NCI-H524 (cell line): ENCODE measurements at regions not wholly inside any gene's neighbourhood (a gene's known extent, or its start where the extent isn't known, plus 50 kb on each side); places are given as distances from the start of the nearest gene placed in this dataset.
"Not testable (repeated sequence)": the region's sequence is repeated elsewhere in the genome, so short reads cannot be mapped to it uniquely, and the experiment has no call there.

Source experiments
- DNase-seq, 2 experiments: peaks; one replicate each; lab custom pipeline; 2025; lab: John Stamatoyannopoulos, UW

DNA sequence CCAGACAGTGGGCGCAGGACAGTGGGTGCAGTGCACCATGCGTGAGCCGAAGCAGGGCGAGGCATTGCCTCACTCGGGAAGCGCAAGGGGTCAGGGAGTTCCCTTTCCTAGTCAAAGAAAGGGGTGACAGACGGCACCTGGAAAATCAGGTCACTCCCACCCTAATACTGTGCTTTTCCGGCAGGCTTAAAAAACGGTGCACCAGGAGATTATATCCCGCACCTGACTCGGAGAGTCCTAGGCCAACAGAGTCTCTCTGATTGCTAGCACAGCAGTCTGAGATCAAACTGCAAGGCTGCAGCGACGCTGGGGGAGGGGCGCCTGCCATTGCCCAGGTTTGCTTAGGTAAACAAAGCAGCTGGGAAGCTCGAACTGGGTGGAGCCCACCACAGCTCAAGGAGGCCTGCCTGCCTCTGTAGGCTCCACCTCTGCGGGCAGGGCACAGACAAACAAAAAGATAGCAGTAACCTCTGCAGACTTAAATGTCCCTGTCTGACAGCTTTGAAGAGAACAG is 116.4 kb downstream of the CXCL12 start:
- not testable (repeated sequence) for DNase-seq

DNA sequence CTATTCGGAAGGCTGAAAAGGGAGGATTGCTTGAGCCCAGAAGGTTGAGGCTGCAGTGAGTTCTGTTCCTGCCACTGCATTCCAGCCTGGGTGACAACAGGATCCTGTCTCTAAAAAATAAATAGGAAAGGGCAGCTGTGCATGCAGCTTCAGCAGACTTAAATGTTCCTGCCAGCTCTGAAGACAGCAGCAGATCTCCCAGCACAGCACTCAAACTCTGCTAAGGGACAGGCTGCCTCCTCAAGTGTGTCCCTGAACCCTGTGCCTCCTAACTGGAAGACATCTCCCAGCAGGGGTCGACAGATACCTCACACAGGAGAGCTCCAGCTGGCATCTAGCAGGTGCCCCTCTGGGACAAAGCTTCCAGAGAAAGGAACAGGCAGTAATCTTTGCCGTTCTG is 117.9 kb downstream of the CXCL12 start:
- DNase-seq, result no peak

DNA sequence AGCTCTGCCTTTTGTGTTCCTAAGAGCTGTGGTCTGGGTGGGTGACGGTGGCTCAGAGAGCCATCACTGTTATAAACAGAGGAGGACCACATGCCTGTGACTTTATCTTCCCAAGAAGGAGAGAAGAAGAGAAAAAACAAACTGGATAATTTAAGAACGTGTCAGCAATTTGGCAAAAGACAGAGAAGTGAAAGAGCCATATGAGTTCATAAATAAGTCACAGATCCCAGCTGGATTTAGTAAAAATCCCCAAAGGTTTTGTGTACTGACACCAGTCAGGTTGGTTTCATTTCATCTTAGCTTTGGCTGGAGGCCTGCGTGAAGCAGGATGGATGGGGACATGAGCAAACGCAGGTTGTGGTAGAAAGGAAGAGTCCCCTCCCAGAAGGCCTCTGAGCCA is 120.7 kb downstream of the CXCL12 start:
- DNase-seq, result no peak

DNA sequence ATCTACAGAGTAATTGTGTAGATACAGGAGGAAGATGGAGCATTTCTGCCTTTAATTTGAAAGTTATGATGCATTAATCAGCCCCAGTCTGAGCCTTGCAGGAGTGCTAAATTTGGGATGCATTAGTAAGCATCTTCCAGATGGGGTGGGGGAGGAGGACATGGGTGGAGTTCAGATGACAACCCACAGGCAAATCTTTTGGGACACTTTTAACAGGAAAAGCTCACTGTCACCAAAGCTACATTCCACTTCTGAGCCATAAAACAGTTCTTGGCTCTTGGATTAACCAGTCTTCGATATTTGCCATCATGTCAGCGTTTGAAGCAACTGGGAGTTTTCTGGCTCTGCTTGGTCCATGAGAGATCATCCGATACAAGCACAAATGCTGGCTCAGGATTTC is 121.1 kb downstream of the CXCL12 start:
- DNase-seq, result no peak

DNA sequence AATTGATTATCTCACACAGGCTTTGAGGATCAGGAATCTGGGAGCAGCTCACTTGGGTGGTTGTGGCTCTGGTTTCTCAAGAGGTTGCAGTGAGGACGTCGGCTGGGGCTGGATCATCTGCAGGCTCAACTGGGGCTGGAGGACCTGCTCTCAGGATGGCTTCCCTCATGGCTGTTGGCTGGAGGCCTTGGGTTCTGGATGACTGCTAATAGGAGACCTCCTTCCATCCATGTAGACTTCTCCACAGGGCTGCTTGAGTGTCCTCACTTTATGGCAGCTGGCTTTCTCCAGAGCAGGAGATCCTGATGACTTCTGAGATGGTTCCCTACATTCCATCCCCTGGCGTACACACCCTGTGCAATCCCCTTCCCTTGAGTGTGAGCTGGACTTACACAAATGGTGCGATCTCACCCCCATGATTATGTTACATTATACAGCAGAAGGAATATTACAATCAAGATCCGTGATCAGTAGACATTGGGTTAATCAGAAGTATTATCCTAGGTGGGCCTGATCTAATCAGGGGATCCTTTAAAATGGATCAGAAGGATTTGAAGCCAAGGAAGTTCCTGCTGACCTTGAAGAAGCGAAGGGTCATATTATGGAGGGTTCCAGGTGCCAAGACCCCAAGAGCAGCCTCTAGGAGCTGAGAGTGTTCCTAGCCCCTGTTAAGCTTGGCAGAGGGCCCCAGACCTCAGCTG is 122.2 kb downstream of the CXCL12 start:
- DNase-seq, result no peak

- no peak for DNase-seq
Measured at GRCh38 chr10:44261710-44262455, 123.0 kb downstream of the CXCL12 start.

DNA sequence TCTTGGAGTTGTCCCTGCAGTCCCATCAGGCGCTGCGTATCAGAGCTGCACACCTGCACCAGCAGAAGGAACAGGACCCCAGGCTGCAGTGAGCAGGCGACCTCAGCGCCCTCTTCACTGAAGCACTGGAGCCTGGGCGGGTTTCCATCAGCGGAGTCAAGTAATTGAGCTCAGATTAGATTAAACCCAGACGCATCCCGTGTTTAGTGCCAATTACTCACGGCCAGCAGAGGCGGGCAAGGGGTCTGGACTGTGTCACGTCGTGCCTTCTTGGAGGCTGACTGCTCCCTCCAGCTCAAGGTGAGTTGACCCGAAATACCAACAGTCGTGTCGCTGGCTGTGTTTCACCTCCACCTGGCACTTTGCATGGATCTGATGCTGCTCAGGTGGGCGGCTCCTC is 123.6 kb downstream of the CXCL12 start:
- DNase-seq, result no peak

GRCh38 chr10:44260286-44260928 is 124.5 kb downstream of the CXCL12 start:
- DNase-seq, result no peak

DNA sequence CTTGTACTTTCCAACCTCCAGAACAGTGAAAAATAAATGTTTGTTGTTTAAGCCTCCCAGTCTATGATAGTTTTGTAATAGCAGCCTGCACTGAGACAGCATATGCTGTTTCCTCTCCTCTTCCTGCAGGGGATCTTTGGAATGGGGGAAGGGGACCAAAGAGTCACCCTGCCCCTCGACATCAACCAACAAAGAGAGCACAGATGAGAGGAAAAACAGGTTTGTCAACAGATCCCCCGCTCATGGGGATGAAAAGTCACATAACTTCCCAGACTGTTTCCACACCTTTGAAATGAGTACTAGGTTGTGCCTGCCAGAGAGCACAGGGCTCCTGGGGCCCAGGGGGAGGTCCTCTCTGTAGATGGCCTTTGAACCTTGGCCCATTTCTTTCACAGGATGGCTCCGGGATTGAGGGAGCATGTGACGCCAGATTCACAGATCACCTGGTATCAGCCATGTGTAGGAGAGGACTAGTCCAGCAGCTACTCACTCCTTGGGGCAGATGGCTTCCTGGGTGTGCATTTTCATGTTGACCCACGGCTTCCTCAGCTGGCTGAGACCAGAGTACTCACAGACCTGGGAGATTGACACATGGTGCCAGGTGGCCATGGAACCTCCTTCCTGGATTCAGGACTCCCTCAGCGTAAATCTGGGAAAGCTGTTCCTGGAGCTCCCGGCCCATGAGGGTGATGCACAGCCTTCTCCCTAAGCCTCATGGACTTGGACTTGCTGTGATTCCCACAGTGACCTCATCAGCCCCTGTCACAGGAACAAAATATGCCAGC is 125.6 kb downstream of the CXCL12 start:
- no peak for DNase-seq

GRCh38 chr10:44258460-44259089 is 126.3 kb downstream of the CXCL12 start:
- no peak for DNase-seq

- no peak for DNase-seq
Measured at GRCh38 chr10:44258019-44258418, 126.9 kb downstream of the CXCL12 start.

DNA sequence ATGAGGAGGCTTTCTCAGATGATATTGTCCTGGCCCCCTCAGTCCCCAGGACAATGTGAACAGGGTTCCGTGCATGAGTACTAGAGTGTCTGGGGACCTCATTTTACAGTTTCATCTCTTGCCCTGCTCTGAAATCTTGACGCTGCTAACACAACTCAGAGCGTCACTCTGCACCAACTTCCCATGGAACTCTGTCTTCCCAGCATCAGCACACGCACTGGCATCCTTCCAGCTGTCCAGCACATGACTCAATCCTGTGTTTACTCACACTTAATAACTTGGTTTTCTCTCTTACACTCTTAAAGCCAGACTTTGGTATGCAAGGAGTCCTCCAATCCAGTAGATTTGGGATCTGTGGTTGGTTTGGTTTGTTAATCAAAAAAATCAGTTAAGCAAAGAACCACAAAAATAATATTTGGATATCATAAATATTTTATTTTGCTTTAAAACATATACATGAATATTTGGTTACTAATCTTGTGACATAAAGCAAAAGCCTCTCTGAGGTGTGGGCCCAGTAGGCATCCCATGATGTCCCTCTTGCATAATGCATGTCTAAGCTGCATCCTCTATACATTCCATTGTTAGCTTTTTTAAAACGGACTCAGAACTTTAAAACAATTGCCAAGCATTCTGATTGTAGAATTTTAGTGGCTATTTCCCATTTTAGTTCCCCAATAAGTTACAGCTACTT is 131.0 kb downstream of the CXCL12 start:
- no peak for DNase-seq

GRCh38 chr10:44252631-44253030 is 132.3 kb downstream of the CXCL12 start:
- DNase-seq, result not testable (repeated sequence)

GRCh38 chr10:44249933-44250332 is 135.0 kb downstream of the CXCL12 start:
- DNase-seq, result not testable (repeated sequence)

GRCh38 chr10:44249490-44249889 is 135.4 kb downstream of the CXCL12 start:
- DNase-seq, result no peak

DNA sequence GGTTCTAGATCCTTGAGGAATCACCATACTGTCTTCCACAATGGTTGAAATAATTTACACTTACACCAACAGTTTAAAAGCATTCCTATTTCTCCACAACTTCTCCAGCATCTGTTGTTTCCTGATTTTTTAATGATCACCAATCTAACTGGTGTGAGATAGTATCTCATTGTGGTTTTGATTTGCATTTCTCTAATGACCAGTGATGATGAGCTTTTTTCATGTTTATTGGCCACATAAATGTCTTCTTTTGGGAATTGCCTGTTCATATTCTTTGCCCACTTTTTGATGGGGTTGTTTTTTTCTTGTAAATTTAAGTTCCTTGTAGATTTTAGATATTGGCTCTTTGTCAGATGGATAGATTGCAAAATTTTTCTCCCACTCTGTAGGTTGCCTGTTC is 138.2 kb downstream of the CXCL12 start:
- DNase-seq, result not testable (repeated sequence)

DNA sequence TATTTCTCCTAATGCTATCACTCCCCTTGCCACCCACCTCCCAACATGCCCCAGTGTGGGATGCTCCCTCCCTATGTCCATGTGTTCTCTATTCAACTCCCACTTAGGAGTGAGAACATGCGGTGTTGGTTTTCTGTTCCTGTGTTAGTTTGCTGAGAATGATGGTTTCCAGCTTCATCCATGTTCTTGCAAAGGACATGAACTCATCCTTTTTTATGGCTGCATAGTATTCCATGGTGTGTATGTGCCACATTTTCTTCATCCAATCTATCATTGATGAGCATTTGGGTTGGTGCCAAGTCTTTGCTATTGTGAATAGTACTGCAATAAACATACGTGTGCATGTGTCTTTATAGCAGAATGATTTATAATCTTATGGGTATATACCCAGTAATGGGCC is 138.6 kb downstream of the CXCL12 start:
- not testable (repeated sequence) for DNase-seq

GRCh38 chr10:44245601-44245938 is 139.3 kb downstream of the CXCL12 start:
- no peak for DNase-seq

DNA sequence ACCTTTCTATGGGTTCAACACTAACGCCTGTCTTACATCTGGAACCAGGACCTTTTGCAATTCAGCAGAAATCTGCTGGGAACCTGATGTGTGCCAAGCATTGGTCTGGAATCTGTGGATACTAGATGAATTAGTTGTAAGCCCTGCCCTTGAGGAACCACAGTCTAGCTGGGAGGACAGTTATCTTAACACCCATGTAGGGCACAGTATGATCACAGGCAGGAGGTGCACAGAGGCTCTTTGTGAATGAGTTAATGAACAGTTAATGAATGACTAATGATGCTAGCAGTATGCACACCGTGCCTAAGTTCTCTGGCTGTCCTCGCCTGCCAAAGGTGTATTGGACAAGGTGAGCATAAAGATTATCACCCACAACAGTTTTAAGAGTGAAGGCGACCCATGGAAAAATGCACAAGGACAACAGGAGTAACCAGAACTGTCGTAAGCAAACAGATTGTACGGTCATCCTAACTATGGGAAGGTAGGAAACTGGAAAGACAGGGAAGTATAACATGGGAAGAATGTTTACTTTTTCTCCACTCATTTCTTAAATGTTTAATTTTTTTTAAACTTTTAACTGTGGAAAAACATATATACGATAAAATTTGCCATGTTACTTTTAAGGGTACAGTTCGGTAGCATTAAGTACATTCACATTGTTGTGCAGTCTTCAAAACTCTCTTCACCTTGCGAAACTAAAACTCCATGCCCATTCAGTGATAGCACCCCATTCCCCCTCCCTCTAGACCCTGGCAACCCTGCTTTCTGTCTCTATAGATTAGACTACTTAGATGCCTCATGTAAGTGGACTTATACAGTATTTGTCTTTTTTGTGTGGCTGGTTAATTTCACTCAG is 139.9 kb downstream of the CXCL12 start:
- DNase-seq, result no peak

GRCh38 chr10:44243851-44244510 is 140.9 kb downstream of the CXCL12 start:
- DNase-seq, result peak in 1 of 2 experiments; percentile 0
